GM21576 (cell line): ENCODE measurements at regions not wholly inside any gene's neighbourhood (a gene's known extent, or its start where the extent isn't known, plus 50 kb on each side); places are given as distances from the start of the nearest gene placed in this dataset.

Experiments used
- ATAC-seq: cut with Tn5 transposase; IDR thresholded peaks from one replicate; pipeline ENCODE4 v1.9.1; 2021; ENCODE audit warnings: mild to moderate bottlenecking, moderate library complexity; ENCODE audit not compliant: unreplicated experiment

GRCh38 chr12:93197067-93197593, 180.6 kb upstream of the NUDT4 start:
- ATAC-seq, result no peak

DNA sequence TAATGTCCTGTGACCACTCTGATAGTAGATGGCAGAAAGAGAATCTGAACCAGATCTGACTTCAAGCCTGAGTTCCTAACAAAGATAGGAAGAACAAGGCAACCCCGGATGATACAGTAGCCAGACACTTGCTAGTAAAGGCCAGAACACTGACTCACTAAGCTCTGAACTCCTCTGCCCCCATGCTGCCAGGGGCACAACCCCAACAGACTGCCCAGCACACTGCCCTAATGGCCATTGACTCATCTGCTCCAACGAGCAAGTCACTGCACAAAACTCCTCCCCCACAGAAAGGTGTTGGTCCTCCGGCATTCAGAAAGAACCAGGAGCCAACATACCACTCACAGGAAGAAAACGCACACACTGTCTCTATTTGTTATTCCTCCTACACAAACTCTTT, 179.6 kb upstream of the NUDT4 start:
- no peak for ATAC-seq

DNA sequence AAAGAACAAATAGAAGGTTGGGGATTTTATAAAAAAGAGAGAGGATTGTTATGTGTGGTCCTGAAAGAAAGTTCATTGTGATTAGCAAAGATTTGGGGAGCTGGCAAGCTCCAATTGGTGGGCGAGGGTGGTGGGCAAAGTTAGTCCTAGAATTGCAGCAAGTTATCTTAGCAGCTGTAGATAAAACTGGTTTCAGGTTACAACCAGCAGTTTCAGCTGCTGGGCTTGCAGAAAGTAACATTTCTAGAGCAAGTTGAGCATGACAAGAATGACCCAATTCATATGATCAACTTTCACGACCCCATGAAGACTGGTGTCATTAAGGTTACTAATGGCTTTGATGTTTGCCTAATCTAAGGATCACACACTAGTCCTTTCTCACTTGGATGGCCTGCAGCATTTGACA, 177.9 kb upstream of the NUDT4 start:
- ATAC-seq, result no peak

- ATAC-seq, result peak; percentile 53
Observed at GRCh38 chr12:93200291-93200917, 177.3 kb upstream of the NUDT4 start.

DNA sequence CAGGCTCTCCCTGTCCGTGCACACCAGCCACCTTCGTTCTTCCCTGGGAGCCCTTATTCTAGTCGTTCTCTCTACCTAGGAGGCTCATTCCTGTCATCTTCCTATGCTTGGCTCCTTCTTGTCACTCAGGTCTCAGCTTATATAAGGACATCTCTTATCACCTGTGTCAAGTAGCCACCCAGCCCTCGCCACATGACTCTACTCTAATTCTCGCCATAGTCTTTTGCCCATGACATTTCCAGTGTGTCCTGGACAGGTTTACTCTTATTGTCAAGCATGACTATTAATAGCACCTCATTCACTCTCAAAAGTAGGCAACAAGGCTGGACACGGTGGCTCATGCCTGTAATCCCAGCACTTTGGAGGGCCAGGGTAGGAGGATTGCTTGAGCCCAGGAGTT, 175.7 kb upstream of the NUDT4 start:
- no peak for ATAC-seq

DNA sequence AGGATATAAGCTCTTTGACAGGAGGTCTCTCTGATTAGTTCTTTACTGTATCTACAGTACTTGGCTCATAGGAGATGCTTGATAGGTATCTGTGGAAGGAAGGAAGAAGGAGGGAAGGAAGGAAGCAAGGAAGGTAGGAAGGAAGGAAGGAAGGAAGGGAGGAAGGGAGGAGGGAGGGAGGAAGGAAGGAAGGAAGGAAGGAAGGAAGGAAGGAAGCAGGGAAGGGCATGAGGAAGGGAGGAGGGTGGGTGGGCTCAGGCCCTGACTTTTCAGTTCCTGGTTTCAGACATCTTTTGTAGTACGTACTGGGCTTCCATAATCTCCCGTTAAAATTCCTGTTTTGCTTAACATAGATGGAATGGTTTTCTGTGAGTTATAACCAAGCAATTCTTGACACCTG, 175.0 kb upstream of the NUDT4 start:
- no peak for ATAC-seq

DNA sequence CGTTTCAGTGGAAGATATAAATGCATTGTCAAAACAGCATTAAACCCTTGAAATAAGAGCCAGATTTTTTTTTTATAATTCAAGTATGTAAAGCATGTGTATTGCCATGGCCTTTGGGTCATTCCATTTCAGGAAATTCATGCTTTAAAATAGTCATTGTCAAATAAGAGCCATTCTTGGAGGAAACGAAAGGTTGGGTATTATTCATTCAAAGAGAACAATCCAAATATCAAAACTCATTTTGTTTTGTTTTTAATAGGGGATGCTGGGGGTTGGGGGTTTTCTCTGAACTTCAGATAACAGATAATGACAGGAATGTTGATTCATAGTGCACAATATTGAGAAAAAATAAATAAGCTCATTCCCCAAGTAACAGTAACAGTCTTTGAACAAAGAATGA, 174.4 kb upstream of the NUDT4 start:
- no peak for ATAC-seq

GRCh38 chr12:93204896-93205295, 172.8 kb upstream of the NUDT4 start:
- ATAC-seq, result no peak

- ATAC-seq, result no peak
Observed at GRCh38 chr12:93205361-93205760, 172.4 kb upstream of the NUDT4 start.

- no peak for ATAC-seq
Observed at GRCh38 chr12:93208011-93208410, 169.7 kb upstream of the NUDT4 start.

- ATAC-seq, result no peak
Observed at GRCh38 chr12:93214523-93215289, 163.0 kb upstream of the NUDT4 start.

DNA sequence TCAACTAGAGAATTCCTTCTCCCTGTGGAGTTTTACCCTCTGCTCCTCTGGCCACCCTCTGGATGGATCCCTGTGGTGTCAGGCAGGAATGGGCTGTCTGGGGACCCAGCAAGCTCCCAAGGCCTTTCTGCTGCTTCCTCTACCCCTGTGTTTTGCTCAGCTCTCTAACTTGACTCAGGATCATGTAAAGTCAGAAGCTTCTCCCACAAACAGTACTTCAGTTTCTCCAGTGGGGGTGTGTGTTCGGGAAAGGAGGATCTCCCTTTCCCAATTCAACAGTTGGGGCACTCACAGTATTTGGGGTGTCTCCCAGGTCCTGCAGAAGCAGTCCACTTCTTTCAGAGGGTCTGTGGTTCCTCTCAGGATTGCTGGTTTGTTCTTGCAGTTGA, 162.4 kb upstream of the NUDT4 start:
- ATAC-seq, result no peak

- no peak for ATAC-seq
Observed at GRCh38 chr12:93219947-93220346, 157.8 kb upstream of the NUDT4 start.

DNA sequence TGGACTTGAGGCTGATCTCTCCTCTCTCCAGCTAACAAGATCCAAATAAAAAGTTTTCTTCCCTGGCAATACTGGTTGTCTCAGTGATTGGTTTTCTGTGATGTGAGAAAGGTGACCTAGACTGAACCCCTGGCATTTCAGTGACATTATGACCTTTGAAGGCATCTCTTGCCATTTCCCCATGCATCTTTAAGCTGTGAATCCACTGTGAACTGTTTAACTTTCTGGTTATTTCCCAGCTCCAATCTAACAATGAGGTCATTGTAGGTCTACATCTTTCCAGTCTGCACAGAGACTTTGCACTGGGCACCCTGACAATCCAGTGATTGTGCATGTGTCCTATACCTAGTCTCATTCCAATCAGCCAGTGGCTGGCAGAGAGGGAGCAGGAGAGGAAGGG, 155.9 kb upstream of the NUDT4 start:
- no peak for ATAC-seq

GRCh38 chr12:93223440-93224426, 154.0 kb upstream of the NUDT4 start:
- no peak for ATAC-seq

DNA sequence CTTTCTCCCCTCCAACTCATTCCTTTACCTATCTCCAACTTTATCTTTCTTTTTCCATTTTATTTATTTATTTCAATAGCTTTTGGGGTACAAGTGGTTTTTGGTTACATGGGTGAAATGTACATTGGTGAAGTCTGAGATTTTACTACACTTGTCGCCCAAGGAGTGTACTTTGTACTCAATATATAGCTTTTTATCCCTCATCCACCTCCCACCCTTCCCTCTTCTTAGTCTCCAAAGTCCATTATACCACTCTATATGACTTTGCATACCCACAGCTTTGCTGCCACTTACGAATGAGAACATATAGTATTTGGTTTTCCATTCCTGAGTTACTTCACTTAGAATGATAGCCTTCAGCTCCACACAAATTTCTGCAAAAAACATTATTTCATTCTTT, 152.6 kb upstream of the NUDT4 start:
- no peak for ATAC-seq

- ATAC-seq, result no peak
Observed at GRCh38 chr12:93226361-93226760, 151.4 kb upstream of the NUDT4 start.

DNA sequence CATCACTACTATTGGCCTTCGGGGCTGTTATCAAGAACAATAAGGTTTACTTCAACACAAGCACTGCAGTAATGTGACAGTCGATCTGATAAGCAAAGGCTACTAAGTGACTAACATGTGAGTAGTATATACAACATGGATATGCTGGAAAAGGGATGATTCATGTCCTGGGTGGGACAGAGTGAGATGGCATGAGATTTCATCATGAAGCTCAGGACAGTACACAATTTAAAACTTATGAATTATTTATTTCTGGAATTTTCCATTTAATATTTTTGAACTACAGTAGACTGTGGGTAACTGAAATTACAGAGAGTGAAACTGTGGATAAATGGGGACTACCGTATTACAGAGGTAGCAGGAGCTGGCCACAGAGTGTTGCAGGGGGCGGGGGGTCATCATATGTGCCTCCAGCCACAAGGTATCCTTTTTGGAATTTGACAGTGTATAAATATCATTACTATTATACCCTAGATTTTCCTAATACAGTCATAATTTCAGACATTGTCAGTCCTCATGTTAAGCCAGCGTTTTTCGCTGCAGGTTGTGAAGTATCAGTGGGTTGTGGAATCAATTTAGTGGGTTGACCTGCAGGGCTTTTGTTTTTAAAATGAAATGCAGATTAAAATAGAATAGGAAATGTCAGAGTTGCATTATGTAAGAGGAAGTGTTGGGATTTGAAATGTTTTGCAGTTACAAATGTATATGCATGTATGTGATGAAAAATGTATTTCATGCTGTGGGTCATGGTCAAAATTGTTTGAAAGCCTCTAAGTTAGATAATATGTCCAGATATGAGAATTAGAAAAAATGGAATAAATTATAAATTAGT, 148.0 kb upstream of the NUDT4 start:
- ATAC-seq, result no peak

GRCh38 chr12:93230326-93230720, 147.4 kb upstream of the NUDT4 start:
- no peak for ATAC-seq

GRCh38 chr12:93231938-93232337, 145.8 kb upstream of the NUDT4 start:
- no peak for ATAC-seq
